HUDEP-2 (cell line): ENCODE measurements at regions not wholly inside any gene's neighbourhood (a gene's known extent, or its start where the extent isn't known, plus 50 kb on each side); places are given as distances from the start of the nearest gene placed in this dataset.

ENCODE experiments used
- DNase-seq, 76 experiments: peaks; one replicate each; lab custom pipeline; 2025; ENCODE audit not compliant: unreplicated experiment in 76 of 76; lab: John Stamatoyannopoulos, UW

DNA sequence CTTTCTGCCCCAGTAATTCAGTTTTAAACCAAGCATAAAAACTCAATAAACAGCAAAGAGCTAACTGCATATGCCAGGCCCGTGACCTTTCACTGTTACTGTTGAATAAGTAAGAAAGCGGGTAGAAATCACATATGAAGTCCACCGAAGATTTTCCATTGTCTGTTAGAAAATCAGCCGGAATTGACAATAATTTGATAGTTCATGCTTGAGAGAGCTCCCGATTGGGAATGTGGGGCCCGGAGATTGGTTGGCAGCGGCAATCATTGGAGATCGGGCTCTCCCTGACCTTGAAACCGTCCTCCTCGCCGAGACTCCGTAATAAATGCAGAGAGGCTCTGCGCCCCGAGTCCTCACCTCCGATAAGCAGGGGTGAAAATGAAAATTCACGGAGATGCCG is 709.6 kb downstream of the BRD1 start:
- DNase-seq, result no peak

DNA sequence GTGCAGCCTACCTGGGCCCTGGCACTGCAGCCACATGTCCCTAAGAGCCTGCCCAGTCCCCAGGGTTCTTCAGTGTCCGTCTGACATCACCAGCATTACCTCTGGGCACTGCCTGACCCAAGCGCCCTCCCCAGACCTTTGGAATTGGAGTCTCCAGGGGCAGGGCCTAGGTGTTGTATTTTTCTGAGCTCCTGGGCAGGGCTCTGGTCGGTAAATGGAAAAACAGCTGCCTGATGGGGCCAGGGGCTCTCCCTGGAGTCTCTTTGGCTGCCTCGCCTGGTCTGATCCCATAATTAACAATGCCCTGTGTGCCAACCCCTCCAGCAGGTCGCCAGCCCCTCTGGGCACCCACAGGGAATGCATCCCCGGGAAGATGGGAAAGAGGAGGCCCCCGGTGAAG is 710.2 kb downstream of the BRD1 start:
- DNase-seq, result no peak

DNA sequence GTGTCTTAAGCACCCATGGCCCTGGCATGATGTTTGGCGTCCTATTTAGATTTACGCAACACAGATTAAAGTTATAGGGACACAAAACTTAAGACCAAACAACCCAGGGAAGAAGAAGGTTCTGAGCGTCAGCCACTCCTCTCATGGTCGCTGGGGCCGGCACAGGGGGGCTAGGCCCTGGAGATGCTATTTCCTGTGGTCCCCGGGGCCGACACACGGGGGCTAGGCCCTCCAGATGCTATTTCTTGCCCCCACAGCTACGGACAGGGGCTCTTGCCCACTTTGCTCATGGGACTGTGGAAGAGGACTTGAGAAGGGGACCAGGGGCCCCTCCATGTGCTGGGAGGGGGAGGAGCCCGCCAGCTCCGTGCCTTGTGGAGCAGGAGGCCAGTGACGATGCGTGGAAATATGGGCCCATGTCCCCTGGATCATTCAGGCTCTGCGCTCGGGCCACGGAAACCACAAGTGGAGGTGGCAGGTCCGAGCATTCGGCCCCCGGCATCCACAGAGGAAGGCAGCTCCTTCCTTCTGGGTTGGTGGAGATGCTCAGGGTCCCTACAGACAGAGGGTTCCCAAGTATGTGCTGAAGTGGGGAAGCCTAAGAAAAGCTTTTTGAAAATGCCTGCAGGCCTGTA is 711.1 kb downstream of the BRD1 start:
- no peak for DNase-seq

DNA sequence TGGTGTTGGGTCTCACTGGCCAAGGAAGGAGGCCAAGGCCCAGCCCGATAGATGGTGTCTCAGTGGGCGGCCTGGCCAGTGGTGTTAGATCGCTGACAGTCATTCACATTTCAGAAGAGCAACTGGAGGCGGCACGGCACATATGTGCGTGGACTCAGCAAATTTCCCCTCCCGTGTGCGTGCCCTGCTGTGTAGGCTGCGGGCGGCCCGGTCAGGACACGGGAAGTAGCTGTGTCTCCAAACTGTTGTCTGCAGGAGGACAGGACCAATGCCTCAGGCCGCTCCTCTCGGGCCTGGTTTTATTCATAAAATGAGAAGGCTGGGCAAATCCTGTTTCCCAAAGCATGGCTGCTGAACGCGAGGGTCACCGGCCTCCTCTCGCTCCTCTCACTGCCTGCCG is 711.7 kb downstream of the BRD1 start:
- no peak for DNase-seq

GRCh38 chr22:49115197-49115596 is 712.5 kb downstream of the BRD1 start:
- DNase-seq, result no peak

DNA sequence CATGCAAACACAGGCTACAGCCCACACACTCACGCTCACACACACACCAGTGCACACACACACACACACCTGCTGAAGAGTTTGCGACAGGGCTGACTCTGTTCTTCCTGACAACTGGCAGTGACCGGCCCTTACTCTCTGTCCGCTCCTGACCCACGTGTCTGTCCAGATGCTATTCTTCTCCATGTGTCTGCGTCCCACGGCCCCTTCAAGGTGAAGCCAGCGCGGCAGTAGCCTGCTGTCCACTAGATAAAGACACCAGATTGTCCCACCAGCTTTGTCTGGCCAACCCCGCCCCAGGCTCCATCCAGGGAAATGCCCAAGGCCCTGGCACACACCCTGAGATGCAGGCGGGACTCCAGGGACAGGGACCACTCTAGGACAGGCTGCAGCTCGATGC is 713.9 kb downstream of the BRD1 start:
- DNase-seq, result no peak

- no peak for DNase-seq
These were observed 714.7 kb downstream of the BRD1 start for GRCh38 chr22:49112661-49113626.

DNA sequence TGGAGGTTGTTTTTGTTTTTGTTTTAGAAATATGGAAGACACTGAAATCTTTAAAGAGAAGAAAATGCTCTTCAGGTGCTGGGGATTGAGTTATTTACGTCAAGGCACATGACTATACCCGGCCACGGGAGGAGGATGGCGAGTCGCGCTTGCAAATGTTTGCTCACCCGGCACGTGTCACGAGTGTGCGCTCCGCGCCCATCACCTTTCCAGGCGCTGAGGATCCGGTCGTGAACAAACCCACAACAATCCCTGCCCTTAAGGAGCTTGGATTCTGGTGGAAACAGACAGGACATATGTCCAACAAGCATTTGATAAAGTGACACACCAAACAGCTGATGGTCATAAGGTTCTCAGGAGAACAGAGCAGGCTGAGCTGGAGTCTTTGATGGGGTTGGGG is 715.5 kb downstream of the BRD1 start:
- DNase-seq, result no peak

GRCh38 chr22:49111085-49111484 is 716.6 kb downstream of the BRD1 start:
- no peak for DNase-seq

DNA sequence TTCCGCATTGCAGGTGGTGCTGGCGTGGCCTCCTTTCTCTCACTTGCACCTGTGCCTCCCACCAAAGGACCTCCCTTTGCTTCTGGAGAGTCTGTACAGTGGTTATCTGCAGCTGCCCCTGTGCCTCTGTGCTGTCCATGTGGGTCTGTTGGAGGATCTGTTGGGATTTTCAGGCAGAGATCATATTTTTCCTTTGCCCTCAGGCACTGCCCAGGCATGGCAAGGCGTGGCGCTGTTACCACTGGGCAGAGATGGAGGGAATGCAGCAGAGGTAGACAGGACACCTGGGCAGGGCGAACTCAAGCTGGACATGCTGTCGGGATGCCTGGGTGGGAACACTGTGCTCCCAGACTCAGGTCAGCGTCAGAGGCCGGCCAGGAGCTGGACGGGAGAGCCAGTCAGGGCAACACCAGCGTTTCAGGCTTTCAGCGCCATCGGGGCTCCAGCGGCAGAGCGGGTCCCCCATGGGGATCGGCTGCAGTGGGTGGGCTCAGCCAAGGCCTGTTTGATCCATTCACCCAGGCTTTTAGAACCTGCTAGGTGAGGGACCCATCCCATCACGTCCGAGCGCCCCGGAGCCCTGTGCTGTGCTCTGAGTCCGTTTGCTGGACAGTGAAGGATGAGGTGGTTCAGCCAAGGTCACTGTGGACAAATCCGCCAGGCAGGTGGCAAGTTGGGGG is 718.9 kb downstream of the BRD1 start:
- no peak for DNase-seq

DNA sequence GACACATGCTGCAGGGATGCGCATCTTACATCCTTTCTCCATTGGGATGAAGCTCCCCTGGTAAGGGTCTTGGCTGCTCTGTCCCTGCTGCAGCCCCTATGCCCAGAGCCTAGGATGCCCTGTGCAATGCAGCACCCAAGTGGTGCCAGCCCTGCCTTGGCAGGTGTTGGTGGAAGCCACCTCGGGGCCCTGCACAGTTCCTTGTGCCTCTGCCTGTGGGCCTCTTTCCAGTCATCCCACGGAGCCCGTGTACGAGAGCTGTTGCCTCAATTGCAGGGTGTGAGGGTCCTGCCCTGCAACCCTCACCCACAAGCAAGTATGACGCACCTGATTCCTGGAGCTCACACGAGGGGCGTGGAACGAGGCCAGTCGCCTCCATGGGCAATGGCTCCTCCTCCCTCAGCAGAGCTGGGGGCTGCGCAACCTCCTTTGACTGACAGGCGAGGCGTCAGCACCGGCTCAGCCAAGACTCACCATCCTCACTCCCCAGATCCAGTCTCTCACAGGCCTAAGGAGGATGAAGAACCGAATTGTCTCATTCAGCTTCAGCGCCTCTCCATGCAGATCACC is 719.6 kb downstream of the BRD1 start:
- DNase-seq, result no peak

GRCh38 chr22:49107561-49107960 is 720.1 kb downstream of the BRD1 start:
- DNase-seq, result no peak

GRCh38 chr22:49106842-49107152 is 720.9 kb downstream of the BRD1 start:
- DNase-seq, result no peak

DNA sequence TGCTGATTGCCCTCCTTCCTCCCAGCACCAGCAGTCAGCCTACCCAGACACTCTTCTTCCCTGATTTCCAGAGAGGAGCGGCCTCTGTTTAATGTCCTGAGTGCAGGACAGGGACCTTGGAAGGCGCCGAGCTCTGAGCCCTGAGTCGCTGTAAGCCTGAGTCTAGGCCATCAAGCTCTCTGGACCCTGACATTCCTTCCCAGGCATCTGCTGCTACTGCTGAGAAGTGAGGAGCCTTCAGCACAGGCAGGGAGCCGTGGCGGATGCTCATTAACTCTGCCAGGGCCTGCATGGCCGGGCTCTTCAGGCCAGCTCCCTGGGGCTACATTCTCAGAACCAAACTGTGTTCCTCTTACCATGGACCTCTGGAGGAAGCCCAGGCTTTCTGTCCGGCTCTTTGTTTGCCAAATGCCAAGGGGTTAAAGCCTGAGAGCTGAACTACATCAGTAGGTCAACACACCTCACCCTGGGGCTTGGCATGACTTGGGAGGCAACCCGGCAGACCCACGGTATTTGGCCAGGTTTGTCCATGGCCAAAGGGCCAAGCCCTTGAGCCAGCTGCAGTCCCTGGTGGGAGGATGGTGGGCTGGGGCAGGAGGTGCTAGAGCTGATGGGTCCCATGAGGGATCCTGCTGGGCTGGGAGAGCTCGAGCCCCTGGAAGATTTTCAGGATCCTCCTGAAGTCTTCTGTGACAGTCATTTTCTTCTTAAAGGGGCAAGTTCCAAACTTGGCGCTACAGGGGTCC is 721.4 kb downstream of the BRD1 start:
- no peak for DNase-seq

GRCh38 chr22:49104434-49104833 is 723.2 kb downstream of the BRD1 start:
- no peak for DNase-seq

GRCh38 chr22:49103314-49104059 is 724.2 kb downstream of the BRD1 start:
- no peak for DNase-seq

DNA sequence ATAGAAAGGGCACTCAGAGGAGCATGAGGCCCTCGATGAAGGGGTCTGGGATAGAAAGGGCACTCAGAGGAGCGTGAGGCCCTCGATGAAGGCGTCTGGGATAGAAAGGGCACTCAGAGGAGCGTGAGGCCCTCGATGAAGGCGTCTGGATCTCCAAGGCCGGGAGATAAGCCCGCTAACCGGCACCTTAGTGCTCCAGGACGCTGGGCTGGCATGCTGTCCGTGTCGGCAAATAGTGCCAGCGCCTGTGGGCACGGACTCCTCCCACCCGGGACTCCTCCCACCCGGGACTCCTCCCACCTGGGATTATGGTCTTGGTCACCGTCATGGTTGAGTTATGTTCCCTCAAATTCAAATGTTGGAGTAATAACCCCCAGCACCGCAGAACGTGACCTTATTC is 725.3 kb downstream of the BRD1 start:
- DNase-seq, result no peak

GRCh38 chr22:49101873-49102272 is 725.8 kb downstream of the BRD1 start:
- no peak for DNase-seq

DNA sequence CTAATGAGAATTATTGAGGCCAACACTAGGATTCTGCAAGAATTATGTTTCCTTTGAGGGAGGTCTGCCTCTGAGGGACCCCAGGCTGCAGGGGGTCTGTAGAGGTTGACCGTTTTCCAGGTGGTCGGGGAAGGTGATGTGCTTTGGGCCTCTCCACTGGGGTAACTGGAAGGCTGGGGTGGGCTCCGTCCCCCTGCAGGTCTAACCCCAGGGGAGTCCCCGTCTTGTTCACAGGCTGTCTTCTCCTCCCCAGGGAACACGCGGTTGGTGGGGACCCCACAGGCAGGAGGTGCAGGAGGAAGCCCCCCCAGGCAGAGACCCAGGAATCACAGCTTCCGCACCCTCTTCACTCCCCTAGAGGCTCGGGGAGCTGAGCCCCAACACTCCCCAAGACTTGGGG is 726.4 kb downstream of the BRD1 start:
- DNase-seq, result no peak

DNA sequence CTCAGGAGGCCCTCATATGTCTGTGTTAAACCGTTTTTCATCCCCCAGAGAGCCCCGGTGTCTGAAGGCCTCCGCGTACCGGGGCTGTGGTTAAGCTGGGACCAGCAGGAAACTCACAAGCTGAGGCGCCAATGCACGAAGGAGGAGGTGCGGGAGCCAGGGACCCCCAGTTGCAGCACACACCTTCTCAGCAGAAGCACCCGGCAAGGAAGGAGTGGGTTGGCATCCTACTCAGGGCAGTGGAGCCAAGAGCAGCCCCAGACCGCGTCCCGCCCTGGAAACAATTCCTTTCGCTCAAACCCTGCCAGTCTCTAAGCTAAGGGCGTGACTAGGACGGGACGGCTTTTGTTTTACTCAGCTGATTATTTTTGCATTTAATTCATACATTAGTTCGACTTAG is 726.9 kb downstream of the BRD1 start:
- no peak for DNase-seq
